ENCODE measurements at regions not wholly inside any gene's neighbourhood (a gene's known extent, or its start where the extent isn't known, plus 50 kb on each side); places are given as distances from the start of the nearest gene placed in this dataset.

DNA sequence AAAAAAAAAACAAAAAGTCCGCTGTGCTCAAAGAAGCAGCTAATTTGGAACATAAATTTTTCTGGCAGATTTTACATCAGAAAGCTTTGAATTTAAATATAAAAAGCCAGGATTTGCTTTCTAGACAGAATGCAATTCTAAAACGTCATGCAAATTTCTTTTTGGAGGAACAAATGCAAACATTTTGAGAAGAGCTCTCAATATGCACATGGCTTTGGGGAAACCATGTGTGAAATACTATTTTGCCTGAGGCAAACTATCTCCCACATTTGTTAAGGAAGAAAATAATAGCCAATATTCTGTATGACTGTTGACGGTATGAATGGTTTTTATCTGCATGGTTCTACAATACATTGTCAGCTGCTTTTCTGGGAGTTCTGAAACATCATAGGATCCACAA, 320.0 kb upstream of the PSMD7 start:
- Histone ChIP-seq H3K4me2 (ENCODE audit: low read length) (no peak overlapping the region), H3K9me3 (ENCODE audit: control insufficient read depth, low read length) (no peaks in the 10 kb centered on the region), H3K4me3 (ENCODE audit: low read depth, low read length) (no peak overlapping the region), H3K9ac (no peak overlapping the region), H3K79me2 (no peaks in the 10 kb centered on the region), H3K27me3 (ENCODE audit: control insufficient read depth, insufficient read depth, low read length) (no peaks in the 10 kb centered on the region), H3K4me1 (no peaks in the 10 kb centered on the region), H3K27ac (no peak overlapping the region), H2AFZ (no peak overlapping the region), H3K36me3 (ENCODE audit: control insufficient read depth, insufficient read depth, low read length) (no peaks in the 10 kb centered on the region)
- no peak for TF ChIP-seq CTCF (IDR thresholded peaks at IDR 0.05)

DNA sequence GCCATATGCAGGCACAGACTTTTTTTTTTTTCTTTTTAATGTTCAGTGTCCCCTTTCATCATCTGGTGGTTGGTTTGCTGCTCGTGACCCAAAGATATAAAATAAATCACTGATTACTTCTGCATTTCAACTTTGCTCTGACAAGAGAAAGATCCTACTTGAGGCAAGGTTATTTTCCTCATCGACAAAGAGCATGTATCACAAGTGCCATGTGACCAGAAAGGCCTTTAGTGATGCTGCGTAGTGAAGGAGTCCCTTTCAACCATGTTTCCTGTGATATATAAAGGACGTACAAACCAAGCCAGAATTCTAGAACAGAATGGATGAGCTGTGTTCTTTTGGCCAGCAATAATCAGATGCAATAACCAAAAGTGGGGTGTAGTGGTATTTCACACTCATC, 323.4 kb upstream of the PSMD7 start:
- H3K9me3 ChIP-seq (ENCODE audit: control insufficient read depth, low read length): no peaks in the 10 kb centered on the region
- H3K4me2 ChIP-seq (ENCODE audit: low read length): no peak overlapping the region
- H2AFZ ChIP-seq: no peak overlapping the region
- H3K27me3 ChIP-seq (ENCODE audit: control insufficient read depth, insufficient read depth, low read length): no peaks in the 10 kb centered on the region
- TF ChIP-seq CTCF (IDR thresholded peaks at IDR 0.05): no peak
- H3K9ac ChIP-seq: no peak overlapping the region
- no peak overlapping the region for H3K27ac ChIP-seq
- no peaks in the 10 kb centered on the region for H3K4me1 ChIP-seq
- no peaks in the 10 kb centered on the region for H3K79me2 ChIP-seq
- no peak overlapping the region for H3K4me3 ChIP-seq (ENCODE audit: low read depth, low read length)
- H3K36me3 ChIP-seq (ENCODE audit: control insufficient read depth, insufficient read depth, low read length): no peaks in the 10 kb centered on the region

GRCh38 chr16:73966851-73967250, 329.8 kb upstream of the PSMD7 start:
- no peak overlapping the region for H3K27ac ChIP-seq
- no peak overlapping the region for H2AFZ ChIP-seq
- no peak overlapping the region for H3K4me3 ChIP-seq (ENCODE audit: low read depth, low read length)
- no peak overlapping the region for H3K4me2 ChIP-seq (ENCODE audit: low read length)
- no peak for TF ChIP-seq CTCF (IDR thresholded peaks at IDR 0.05)
- H3K9me3 ChIP-seq (ENCODE audit: control insufficient read depth, low read length): peaks cover 3% of the 10 kb centered on the region
- H3K36me3 ChIP-seq (ENCODE audit: control insufficient read depth, insufficient read depth, low read length): no peaks in the 10 kb centered on the region
- no peaks in the 10 kb centered on the region for H3K27me3 ChIP-seq (ENCODE audit: control insufficient read depth, insufficient read depth, low read length)
- H3K4me1 ChIP-seq: no peaks in the 10 kb centered on the region
- H3K9ac ChIP-seq: no peak overlapping the region
- H3K79me2 ChIP-seq: no peaks in the 10 kb centered on the region

- Histone ChIP-seq H3K9me3 (ENCODE audit: control insufficient read depth, low read length) (peaks cover 3% of the 10 kb centered on the region), H2AFZ (no peak overlapping the region), H3K4me3 (ENCODE audit: low read depth, low read length) (no peak overlapping the region), H3K27ac (no peak overlapping the region), H3K27me3 (ENCODE audit: control insufficient read depth, insufficient read depth, low read length) (no peaks in the 10 kb centered on the region), H3K79me2 (no peaks in the 10 kb centered on the region), H3K4me1 (no peaks in the 10 kb centered on the region), H3K36me3 (ENCODE audit: control insufficient read depth, insufficient read depth, low read length) (no peaks in the 10 kb centered on the region), H3K9ac (no peak overlapping the region), H3K4me2 (ENCODE audit: low read length) (no peak overlapping the region)
- TF ChIP-seq CTCF (IDR thresholded peaks at IDR 0.05): no peak
These were observed 331.0 kb upstream of the PSMD7 start for GRCh38 chr16:73965591-73965990.

DNA sequence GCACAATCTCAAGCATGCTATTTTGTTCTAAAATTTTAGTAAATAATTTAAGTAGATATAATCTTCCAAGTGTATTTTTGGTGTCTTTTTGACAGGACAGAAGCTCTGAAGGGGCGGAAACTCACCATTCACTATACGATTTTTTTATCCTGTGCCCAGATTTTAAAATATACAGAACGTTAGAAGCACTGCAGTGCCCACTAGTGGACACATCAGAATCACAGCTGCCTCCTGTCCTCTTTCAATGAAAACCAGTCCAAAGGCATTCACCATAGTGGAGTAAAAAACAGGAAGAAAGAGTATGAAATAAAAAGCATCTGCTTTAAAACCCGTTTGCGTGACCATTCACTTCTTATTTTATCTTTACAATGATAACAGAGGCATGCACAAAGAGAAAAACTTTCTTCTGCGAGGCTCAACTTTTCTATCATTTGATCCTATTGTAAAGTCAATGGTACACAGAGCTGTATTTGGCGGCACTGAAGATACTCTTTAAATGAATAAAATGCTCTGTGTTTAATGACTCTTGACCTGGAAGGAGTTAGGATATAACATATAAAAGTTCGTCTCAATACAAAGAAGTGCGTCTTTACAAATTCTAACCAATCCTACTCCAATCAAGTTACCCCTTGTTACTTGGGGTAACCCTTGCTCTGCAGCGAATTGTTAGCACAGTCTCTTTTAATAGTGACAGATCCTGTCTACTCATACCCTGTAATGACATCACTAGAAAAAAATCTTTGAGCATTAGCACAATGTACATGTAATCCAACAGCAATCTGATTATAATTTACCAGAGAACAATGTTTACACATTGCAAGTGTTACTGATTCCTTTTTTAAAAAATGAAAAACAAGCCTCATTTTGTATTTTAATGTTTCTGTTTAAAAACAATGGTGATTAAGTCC, 339.8 kb upstream of the PSMD7 start:
- Histone ChIP-seq H3K4me1 (no peaks in the 10 kb centered on the region), H3K27me3 (ENCODE audit: control insufficient read depth, insufficient read depth, low read length) (no peaks in the 10 kb centered on the region), H3K9me3 (ENCODE audit: control insufficient read depth, low read length) (no peaks in the 10 kb centered on the region), H2AFZ (no peak overlapping the region), H3K4me3 (ENCODE audit: low read depth, low read length) (no peak overlapping the region), H3K4me2 (ENCODE audit: low read length) (no peak overlapping the region), H3K27ac (no peak overlapping the region), H3K9ac (no peak overlapping the region), H3K79me2 (no peaks in the 10 kb centered on the region), H3K36me3 (ENCODE audit: control insufficient read depth, insufficient read depth, low read length) (no peaks in the 10 kb centered on the region)
- TF ChIP-seq CTCF (IDR thresholded peaks at IDR 0.05): peak; percentile 64
